Mucosa of descending colon (tissue), 3 donors: ENCODE measurements at regions not wholly inside any gene's neighbourhood (a gene's known extent, or its start where the extent isn't known, plus 50 kb on each side); places are given as distances from the start of the nearest gene placed in this dataset.

ENCODE experiments used
- ATAC-seq: fragments of 200-7000 bp; cut with Tn5 transposase; one replicate; pipeline ENCODE4 v1.9.1; 2020; ENCODE audit warnings: mild to moderate bottlenecking, moderate library complexity
- DNase-seq, 3 donors: peaks; one replicate each; pipeline ENCODE4 v3.0.0-alpha.2; 2020
- H3K36me3 ChIP-seq: fragments of 200-600 bp; one replicate; pipeline ENCODE4 v1.8.0; 2021; ENCODE audit warnings: low read depth, mild to moderate bottlenecking
- H3K4me1 ChIP-seq: fragments of 200-600 bp; one replicate; pipeline ENCODE4 v1.8.0; 2021; ENCODE audit warnings: low read depth, mild to moderate bottlenecking
- H3K4me3 ChIP-seq: fragments of 200-600 bp; one replicate; pipeline ENCODE4 v1.8.0; 2021; ENCODE audit warnings: mild to moderate bottlenecking
- H3K9me3 ChIP-seq: fragments of 200-600 bp; one replicate; pipeline ENCODE4 v1.8.0; 2021; ENCODE audit warnings: mild to moderate bottlenecking
- CTCF ChIP-seq: fragments of 200-600 bp; IDR thresholded peaks from one replicate; pipeline ENCODE4 v1.8.0; 2022; ENCODE audit warnings: antibody characterized with exemption, mild to moderate bottlenecking
- intact Hi-C, 2 donors: fragments of 100-400 bp; cut with DNase I in 1 of 2; cut with micrococcal nuclease in 1 of 2; formaldehyde crosslinking; loops; one replicate each; pipeline versions ENCODE4 v1.11.0 to v1.11.1; 2022; cut with DNase I, micrococcal nuclease
- donor health status: DM: no; HTN: no; CAD: no; lungs with moderate emphysema.
- donor health status: DM: no; HTN: no; CAD: no.
- donor health status: DM: no; HTN: yes; CAD: no.

- Histone ChIP-seq H3K4me1 (peaks cover 6% of the 10 kb centered on the region), H3K4me3 (no peak overlapping the region), H3K36me3 (no peaks in the 10 kb centered on the region), H3K9me3 (no peaks in the 10 kb centered on the region)
- no peak for ATAC-seq
- DNase-seq = no peak
- no peak for TF ChIP-seq CTCF
- intact Hi-C loops = no loop called here
Measured at GRCh38 chr6:22466665-22467245, 102.6 kb upstream of the HDGFL1 start.

GRCh38 chr6:22467645-22468044 lies 101.7 kb upstream of the HDGFL1 start:
- Histone ChIP-seq H3K9me3 (no peaks in the 10 kb centered on the region), H3K4me1 (peaks cover 6% of the 10 kb centered on the region), H3K4me3 (no peak overlapping the region), H3K36me3 (no peaks in the 10 kb centered on the region)
- ATAC-seq (no peak), DNase-seq (no peak)
- no peak for TF ChIP-seq CTCF
- intact Hi-C loops = no loop called here

GRCh38 chr6:22468256-22468965 lies 101.0 kb upstream of the HDGFL1 start:
- Histone ChIP-seq H3K36me3 (no peaks in the 10 kb centered on the region), H3K4me3 (no peak overlapping the region), H3K9me3 (no peaks in the 10 kb centered on the region), H3K4me1 (peaks cover 6% of the 10 kb centered on the region)
- ATAC-seq (no peak), DNase-seq (no peak)
- intact Hi-C loops = no loop called here
- TF ChIP-seq CTCF = no peak

GRCh38 chr6:22470454-22471131 lies 98.8 kb upstream of the HDGFL1 start:
- Histone ChIP-seq H3K4me3 (no peak overlapping the region), H3K9me3 (no peaks in the 10 kb centered on the region), H3K36me3 (no peaks in the 10 kb centered on the region), H3K4me1 (peaks cover 6% of the 10 kb centered on the region)
- ATAC-seq = no peak
- no peak for DNase-seq
- TF ChIP-seq CTCF = no peak
- intact Hi-C loops = no loop called here

- H3K9me3 ChIP-seq = no peaks in the 10 kb centered on the region
- TF ChIP-seq CTCF = no peak
- peaks cover 6% of the 10 kb centered on the region for H3K4me1 ChIP-seq
- DNase-seq (peak in 2 of 3 donors; percentile 58 to 77), ATAC-seq (peak; percentile 96)
- H3K36me3 ChIP-seq = no peaks in the 10 kb centered on the region
- no peak overlapping the region for H3K4me3 ChIP-seq
- intact Hi-C loops = no loop called here
Measured at GRCh38 chr6:22471132-22471690, 98.2 kb upstream of the HDGFL1 start.
